Stimulated activated CD4-positive, alpha-beta T cell treated with anti-CD3 and anti-CD28 coated beads, TNF-alpha, amount 100 ng/mL, for 48 hours (primary cell): ENCODE measurements at regions not wholly inside any gene's neighbourhood (a gene's known extent, or its start where the extent isn't known, plus 50 kb on each side); places are given as distances from the start of the nearest gene placed in this dataset.
"Not testable (repeated sequence)": the region's sequence is repeated elsewhere in the genome, so short reads cannot be mapped to it uniquely, and the experiment has no call there.

Source experiments
- DNase-seq, 3 donors: peaks; one replicate each; pipeline ENCODE4 v3.0.0-alpha.2; 2020; ENCODE audit warnings: low read depth in 3 of 3

DNA sequence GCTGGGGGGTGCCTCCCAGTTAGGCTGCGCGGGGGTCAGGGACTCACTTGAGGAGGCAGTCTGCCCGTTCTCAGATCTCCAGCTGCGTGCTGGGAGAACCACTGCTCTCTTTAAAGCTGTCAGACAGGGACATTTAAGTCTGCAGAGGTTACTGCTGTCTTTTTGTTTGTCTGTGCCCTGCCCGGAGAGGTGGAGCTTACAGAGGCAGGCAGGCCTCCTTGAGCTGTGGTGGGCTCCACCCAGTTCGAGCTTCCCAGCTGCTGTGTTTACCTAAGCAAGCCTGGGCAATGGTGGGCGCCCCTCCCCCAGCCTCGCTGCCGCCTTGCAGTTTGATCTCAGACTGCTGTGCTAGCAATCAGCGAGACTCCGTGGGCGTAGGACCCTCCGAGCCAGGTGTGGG, 584.2 kb upstream of the SLC39A10 start:
- not testable (repeated sequence) for DNase-seq

DNA sequence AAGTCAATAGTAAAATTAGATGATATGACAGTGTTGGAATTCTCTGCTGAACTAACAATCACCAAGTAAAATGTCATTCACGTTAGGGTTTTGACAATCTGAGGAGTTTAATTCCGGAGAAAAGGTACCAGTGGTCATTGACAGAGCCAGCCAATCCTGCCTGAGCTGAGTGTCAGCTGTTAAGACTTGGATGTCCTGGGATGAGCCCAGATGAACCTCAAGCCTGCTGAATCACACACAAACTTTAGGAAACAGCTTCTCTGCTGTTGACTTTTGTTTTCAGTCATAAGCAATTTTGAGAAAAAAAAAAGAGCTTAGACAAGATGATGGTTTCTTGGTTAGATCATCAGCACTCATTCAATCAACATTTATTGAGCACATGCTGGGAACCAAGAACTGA, 600.0 kb upstream of the SLC39A10 start:
- DNase-seq = no peak

DNA sequence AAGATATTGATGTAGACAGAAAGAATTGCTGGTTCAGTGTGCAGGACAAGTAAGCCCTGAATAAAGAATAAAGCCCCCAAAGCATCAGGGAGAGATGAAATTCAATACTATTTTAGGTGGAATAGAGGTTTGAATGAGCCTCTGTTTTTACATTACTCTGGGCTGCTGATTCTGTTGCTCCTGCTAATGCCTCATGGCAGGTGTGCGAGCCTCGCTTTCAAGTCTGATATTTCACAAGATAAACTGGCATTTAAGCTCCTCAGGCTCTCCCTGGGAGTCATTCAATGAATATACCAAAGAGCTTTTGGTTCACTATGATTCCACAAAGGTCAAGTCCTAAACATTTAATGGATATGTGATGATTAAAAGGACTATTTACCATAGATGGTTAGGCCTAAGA, 601.0 kb upstream of the SLC39A10 start:
- DNase-seq = no peak

DNA sequence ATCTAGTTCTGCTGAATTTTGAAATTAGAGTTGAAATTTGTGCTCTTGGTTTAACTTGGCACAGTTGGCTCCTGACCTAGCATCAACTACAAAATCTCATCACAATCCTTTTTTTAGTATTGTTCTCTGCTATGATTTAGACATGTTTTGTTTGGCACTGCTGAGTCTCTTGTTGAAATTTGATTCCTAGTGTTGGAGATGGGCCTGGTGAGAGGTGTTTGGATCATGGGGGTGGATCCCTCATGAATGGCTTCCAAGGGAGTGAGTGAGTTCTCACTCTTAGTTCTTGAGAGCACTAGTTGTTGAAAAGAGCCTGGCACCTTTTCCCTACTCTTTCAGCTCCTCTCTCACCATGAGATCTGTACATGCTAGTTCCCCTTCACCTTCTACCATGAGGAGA, 605.6 kb upstream of the SLC39A10 start:
- DNase-seq = no peak

DNA sequence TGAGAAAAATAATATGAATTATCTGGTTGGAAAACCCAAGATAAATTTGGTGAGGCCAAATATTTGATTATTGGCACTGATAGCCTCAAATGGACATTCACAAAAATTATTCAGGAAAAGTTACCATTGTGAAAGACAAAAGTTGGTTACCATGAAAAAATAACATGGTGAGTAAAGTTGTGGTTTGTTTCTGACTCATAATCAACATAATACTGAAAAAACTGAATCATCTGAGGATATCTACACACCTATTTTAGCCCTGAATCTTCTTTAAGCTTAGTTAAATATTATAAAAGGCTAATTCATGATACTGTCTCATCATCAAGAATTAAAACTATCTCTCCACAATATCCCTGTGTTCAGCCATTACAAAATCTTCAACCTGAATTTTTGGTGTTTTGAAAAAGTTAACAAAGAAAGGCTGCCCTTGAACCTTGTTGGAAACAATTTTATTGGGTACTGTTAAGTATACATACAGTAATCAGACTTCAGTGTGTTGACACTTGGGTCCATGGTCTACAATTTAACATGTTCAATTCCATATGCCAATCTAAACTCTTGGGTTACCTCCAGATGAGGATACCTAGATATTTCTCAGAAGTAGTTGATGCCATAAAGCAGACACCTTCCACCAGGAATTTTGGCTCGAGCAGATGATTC, 607.5 kb upstream of the SLC39A10 start:
- DNase-seq = no peak

DNA sequence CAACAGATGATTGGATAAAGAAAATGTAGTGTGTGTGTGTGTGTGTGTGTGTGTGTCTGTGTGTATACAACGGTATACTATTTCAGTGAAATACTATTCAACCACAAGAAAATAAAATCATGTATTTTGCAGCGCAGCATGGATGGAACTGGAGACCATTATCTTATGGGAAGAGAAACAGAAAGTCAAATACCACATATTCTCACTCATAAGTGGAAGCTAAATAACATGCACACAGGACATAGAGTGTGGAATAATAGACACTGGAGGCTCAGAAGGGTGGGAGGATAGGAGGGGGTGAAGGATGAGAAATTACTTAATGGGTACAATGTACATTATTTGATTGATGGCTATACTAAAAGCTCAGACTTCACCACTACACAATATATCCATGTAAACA, 609.1 kb upstream of the SLC39A10 start:
- no peak for DNase-seq

DNA sequence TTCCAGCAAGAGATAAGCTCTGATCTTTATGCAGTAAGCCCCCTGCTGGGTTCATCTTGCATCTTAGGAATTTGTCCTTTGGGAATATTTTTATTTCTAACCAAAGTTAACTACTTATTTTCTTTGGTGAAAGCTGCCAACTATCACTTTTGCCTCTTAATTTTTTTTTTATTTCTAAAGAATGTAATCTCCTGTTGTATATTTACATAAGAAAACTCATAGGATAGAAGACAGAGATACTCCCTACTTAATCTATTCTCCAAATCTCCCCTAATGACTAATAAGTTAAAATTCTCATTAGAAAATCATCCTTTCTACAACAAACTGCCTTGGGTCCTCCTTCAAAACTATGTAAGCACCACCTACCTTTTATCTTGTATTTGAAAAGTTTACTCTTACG, 612.2 kb upstream of the SLC39A10 start:
- no peak for DNase-seq

DNA sequence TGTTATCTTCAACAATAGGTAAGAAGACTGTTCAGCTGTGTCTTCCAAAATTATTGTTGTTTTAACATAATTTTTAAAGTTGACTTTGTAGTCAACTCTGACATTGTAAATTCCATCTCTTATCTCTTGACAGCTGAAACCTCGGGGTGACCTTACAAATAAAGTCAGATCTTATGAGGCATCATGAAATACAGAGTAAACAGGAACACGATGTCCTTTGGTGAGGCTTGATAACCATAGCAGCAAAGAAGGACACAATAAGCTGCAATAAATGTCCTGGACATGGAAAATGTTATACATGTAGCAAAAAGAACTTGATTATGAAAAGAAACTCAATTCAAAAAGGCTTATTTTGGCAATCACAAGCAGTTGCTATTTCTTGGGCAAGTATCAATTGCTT, 618.9 kb upstream of the SLC39A10 start:
- no peak for DNase-seq

DNA sequence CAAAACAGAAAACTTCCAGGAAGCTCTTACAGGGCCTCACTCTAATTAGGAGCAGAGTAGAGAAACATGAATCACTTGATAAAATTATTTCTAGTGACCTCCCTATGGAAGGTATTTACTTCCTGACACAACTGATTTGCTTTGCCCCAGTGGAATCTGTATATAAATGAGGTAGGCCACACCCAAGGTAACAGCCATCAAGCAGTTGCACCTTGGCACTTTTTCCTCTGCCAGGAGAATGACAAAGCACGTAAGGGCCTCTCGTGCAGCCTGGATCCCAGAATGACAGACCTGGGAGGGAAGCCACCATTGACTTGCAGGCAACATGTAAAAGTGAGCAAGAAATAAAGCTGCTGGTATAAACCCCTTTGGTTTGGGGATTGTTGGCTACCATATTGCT, 620.0 kb upstream of the SLC39A10 start:
- no peak for DNase-seq

DNA sequence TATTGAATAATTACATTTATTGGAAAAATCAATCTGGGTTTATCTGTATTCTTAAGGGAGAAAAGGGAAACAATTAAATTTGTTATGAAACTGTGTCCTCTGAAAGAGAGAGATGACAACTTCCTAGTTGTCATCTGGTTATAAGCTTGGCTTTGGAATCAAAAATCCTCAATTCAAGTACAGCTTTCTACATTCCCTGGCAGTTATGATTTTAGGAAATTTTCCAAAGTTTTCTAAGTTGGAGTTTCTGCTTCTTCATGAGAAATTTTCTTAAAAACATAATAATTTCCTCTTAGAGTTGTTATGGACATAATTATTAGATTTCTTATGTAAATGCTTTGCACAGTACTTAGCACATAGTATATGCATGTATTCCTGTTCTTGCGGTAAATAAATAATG, 625.6 kb upstream of the SLC39A10 start:
- no peak for DNase-seq

DNA sequence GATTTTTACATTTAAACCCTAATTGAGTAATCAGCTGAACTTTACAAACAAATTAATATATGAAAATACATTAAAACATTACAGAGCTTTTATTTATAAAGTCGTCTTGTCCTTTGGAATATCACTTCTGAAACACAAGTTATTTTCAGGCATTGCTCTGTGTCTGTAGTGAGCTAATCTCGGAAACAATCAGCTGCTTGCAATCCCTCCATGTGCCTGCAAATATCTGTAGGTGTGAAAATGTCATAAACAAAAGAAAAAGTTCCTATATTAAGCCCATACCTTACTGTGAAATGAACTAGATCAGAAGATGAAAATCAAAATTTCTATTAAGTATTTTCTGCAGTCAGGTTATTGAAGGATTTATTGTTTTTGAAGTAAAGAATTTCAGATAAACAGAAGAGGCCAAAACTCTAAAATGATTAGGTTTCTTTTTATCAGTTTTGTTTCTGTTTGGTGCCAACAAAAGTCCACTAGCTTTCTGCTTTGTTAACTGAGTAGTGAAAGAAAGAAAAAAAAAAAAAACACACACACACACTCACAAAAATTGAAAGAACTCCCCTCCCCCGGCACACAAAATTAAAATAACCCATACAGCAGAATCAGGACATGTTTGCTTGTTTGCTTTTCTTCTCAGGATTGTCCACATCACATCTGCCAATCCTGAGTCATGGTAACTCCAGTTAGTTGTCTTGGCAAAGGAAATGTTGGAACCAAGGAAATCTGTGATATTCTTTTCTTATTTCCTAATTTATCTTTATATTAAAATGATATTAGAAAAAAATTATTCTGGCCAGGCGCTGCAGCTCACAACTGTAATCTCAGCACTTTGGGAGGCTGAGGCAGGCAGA, 627.0 kb upstream of the SLC39A10 start:
- DNase-seq = no peak

DNA sequence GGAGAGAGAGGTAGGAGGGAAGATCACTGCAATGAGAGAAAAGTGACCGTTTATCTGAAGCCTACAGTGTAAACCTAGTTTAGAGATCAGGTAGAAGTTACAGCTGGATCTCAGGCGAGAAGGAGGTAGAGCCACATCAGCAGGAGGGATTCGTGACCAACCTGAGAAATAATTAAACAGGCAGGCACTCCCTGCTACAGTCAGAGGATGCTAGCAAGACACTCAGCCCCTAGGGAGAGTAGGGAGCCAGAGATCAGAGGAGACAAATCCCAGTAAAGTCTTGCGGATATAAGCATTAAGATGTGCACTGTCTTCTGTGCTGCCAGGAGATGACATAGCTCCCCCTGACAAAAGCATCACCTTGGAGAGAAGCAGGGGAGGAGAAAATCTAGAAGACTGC, 629.1 kb upstream of the SLC39A10 start:
- no peak for DNase-seq

DNA sequence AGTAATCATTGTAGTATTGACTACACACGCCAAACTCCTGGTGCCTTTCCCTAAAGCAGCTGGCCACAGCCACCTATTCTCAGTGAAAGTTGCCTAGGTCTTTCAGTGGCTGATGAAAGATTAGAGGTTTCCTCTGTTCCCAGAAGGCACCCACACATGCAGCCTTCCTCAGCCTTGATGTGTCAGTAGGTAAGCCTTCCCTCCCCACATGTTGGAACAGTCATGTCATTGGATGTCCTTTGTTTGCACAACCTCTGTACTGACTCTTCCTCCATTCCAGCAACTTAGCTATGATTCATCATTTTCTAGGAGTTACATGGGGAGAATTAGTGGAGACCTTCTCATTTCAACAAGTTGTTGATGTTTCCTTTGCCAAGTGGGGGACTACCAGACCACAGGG, 630.8 kb upstream of the SLC39A10 start:
- no peak for DNase-seq

DNA sequence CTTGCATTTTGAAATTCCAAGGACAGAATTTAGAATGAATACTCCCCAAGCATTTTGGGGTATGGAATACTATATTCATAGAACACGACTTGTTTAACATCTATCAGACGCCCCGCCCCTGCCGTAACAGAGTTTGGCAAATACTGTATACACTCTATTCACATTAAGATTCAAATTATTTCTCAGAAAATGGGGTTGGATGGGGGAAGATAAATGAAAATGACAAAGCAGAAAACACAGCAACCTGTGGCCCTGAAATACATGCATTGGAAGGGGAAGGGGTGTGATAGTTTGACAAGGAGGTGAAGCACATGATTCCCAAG, 634.6 kb upstream of the SLC39A10 start:
- DNase-seq = no peak

DNA sequence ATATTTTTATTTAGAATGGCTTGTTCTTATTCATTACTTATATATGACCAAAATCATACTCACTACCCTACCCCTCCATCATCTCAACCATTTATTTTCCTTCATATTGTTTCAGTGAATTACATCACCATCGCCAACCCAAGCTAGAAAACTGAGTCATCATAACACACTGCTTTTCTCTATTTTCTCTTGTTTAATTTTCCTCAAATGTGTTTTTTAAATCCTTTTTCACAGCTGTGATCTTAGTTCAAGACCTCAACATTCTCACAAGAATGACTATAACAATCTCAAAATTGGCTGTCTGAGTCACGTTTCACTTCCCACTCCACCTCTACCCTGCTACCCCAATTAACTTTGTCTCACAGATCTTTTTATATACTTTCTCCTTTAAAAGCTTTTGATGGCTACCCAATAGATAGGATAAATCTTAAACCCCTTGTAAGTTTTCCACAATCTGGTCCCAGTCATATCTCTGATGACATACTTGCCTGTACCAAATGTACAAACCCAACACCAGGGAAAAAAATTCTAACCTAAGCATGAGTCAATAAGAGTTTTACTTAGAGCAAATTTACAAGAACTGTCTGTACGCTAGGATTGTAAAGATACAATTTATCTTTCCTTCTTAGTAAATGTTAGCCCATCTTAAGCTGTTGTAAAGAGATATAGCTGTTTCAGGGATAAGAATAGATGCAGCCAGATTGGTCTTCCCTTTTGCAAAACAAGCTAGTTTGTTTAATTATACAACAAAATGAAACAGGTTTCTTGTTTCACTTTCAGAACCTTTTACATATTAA, 635.1 kb upstream of the SLC39A10 start:
- no peak for DNase-seq

DNA sequence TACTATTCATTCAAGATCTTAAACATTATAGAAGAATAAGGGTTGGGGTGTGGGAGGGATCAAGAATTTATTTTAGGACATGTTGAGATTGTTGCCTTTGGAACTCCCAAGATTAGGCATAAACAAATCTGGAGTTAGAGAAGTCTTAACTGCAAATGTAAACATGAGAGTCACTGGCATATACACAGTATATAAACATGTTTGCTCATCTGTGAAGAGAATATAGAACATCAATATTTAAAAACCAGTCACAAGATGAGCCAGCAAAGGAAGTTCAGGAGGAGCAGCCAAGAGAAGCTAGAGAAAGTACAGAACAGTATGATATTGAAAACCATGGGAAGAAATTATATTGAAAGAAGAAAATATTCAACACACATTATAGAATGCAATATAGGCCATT, 638.6 kb upstream of the SLC39A10 start:
- DNase-seq = no peak

DNA sequence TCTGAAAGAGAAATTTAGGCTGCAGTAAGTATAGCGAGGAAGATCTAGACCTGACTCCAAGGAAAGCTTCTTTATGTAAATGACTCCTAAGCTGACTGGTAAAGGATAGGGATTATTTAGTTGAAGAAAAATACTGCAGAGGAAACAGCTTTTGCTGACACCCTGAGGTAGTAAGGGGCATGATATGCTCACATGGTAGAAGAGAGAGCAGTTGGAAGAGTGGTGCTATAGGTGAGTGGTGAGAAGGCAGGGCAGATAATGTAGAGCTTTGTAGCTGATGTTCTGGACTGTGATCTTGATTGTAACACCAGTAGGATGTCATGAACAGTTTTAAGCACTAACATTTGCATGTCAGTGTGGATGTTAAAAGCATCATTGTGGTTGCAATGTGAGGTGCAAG, 639.1 kb upstream of the SLC39A10 start:
- DNase-seq = no peak

DNA sequence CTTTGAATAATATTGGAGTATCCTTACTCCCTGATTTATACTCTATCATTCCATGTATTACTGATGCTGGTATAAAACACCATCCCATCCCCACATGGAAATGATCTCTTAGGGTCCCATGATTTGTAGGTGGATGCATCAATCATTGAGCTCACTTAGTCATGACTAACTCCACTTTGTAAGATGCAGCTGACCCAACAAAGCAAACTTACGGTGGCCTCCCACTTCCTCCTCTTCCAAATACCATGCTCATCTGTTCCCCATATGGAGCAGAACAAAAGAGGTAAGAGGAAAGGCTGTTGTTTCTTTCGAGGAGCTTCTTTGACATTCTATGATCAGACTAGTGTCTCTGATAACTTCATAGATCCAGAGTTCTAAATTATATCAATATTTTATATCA, 640.2 kb upstream of the SLC39A10 start:
- DNase-seq = no peak

DNA sequence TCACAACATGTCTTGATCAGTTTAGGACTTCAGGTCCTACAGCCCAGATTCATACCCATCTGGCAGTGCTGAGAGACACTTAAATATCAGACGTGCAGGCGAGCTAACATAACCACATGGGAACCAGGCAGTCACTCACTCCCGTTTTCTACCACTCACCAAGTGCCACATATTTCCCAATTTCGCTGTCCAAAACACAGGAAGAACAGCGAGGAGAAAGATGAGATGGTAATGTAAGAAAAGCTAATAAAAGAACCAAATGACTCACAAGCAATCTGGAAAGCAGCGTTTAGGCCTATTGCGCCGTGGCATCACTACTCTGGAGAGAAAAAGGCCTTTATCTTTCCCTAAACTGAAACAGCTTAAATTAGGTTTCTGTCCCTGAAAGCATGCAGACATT, 647.8 kb upstream of the SLC39A10 start:
- no peak for DNase-seq

DNA sequence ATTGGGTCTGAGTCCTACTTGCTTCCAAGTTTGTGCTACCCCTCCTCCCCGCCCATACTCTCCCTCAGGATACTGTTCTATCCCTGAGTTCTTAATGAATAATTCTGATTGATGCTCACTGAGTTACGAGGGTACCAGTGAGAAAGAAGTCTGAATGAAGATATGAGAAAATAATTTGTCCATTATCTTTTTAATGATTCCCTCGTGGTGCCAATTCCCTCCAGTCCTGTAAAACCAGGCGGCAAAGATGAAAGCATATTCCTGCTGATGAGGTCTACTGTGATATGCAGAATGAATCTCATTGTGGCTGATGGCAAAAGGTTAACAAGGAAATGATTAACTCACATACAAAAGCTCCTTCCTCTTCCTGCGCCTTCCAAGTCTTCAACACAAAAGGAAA, 650.2 kb upstream of the SLC39A10 start:
- DNase-seq = no peak

DNA sequence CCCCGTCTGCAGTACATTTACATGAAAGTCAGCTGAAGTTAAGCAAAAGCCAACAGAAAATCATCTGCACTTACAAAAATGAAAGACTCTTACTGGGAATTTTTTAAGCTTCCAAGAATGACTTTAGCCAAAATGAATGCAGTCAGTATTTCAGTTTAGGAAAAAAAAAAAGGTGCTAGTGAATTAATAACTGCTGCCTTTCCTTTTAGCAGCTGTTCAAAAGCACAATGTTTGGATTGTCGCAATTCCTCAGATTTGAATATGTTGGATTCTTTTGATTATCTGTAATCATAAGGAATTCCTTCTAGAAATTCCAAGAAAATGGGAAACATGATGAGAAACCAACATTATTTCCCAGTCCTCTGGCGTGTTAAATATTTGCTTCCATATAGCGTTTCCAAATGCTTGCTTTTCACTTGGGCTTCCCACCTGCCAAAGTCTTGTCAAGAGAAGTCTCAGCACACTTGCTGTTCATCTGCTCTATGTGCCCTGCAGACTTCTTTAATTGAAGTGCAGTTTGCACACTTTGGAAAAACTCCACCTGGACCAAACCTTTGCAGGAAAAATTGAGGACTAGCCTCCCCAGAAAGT, 653.0 kb upstream of the SLC39A10 start:
- no peak for DNase-seq

DNA sequence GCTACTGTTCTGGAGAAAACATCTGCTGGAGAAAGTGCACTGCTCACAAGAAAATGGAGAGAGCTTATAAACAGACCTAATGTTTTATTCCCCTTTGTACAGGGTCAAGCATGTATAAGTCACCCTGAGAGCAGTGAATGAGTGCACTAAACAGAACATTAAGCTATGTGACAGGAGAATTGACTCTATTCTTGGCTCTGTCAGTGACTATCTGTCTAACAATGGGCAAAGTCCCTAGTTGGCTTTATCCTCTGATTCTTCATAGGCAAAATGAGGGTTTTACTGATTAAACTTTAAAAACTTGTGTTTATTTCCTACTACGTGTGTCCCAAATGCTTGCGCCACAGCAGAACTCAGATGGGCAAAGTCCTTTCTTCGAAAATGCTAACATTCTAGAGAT, 655.1 kb upstream of the SLC39A10 start:
- no peak for DNase-seq

DNA sequence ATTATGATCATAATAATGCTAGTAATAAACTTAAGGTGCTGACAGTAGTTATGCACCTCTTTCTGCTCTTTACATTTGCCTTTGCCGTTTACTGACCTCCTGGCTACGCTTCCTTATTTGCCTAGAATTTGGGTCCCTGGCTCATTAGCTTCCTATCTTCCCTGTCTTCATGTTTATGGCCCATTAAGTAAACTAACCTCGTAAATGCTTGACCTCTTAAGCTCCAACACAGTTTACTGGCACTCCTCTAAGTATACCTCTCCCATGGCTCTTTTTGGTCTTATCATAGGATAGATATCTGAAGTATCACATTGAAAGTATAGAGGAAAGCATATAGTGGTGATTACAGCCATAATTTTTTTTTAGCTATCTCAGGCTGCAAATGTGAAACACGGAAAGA, 657.3 kb upstream of the SLC39A10 start:
- DNase-seq = no peak
